Umbilical cord (tissue), 1 donor: ENCODE measurements at regions not wholly inside any gene's neighbourhood (a gene's known extent, or its start where the extent isn't known, plus 50 kb on each side); places are given as distances from the start of the nearest gene placed in this dataset.
A peak's percentile ranks its signal among the peaks of the same experiment; 100 is the strongest.

Experiments used
- DNase-seq: peaks from one replicate; pipeline ENCODE4 v3.0.0-alpha.2; 2015; ENCODE audit warnings: low spot score

DNA sequence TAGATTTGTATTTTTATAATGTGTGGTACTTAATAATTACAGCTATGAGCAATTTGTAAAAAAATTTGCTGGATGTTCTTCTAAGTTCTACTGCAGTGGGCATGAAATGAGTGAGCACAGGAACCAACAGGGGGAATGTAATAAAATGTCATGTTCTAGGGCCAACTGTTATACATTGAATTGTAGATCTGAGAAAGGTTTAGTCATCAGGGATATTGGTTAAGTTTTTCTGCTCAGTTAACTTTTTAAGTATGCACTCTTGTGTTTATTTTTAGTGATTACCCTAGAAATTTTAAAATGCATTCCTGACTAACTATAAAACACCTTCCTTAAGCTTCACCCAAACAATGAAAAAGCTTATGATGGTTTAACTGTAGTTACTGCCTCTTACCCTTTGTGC, 101.8 kb downstream of the CAND1 start:
- DNase-seq, result no peak

DNA sequence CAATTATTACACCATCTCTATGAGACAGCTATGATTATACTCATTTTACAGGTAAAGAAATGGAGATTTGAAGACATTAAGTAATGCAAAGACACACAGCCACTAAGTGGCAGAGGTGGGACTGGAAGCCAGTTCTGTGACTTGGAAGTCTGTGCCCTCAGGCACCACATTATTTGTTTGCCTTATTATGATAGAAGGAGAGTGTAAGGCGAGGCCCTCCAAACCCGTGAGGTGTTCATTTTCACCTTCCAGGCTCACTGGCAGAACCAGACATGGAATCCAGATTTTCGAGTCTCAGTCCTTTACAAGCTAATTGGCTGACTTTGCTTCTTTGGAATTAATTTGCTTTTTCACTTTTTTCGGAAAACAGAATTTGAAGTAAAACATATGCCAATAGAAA, 107.9 kb downstream of the CAND1 start:
- DNase-seq, result no peak

DNA sequence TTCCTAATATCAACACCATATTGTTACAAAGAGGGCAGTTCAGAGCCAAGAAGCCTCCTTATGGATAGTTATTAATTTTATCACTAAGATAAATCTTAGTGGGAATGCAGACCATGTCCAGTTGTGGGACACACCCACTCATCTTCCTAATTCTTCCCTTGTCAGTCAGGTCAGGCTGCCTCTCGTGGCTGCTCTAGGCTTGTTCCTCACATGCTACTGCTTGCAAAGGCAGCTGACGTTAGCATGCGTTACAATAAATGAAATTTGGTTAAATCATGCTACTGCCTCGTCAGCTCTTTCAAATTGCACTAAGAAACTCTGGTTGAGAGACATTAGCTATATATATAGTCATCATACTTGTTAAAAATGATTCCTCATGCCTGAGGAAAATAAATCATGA, 108.4 kb downstream of the CAND1 start:
- peak; percentile 53 for DNase-seq

DNA sequence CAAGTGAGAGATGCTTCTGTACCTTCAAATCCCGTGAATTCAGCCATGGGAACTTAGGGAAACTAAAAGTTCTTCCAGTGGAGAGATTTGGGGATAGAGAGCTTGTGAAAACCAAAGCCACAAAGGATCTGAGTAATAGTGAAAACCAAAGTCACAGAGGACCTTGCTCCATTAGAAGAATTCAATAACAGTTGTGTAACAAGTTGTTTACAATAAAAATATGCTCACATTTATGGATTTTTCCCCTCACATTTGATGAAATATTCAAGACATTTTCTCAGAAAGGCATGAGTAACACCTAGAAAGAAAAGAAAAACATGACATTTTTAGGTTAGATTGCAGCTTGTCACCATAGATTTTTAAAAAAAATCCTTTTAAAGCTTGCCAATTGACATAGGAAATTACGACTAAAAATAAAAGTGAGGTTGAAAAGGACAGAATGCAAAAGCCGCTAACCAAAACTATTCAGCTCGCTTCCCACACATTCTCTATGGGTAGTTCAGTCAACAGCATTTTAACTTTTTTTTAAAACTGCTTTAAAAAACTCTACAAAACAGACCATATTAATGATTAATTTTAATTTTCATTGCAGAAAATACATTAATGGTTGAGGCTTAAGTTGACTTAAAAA, 113.2 kb downstream of the CAND1 start:
- no peak for DNase-seq

DNA sequence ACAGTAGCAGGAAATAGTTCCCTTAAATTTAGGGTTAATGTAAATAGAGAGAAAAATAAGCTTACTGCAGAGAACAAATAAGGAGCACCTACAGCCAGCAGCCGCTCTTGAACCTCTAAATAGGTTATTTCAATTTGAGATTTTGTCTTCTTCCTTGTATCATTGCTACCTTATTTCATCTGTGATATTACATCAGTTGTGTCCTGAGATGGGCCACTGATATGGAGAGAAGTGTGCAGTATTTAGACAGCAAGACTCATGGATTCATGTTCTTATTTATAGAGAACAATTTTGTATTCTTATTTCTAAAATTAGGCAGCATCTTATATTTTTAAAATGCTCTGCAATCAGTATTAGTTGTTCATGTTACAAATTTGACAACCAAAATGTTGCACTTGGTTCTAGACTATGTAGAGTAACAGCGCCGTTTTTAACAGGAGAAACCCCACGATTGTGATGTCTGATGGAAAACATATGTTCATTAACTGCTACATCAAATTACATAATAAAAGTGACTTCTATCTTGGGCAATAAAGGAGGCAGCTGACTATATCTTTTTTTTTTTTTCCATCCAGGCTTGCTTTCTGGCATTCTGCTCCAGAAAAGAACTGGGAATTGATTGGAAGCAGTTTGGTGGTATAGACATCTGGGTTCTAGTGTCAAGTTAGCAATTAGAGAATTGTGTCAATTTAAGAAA, 117.9 kb downstream of the CAND1 start:
- DNase-seq, result no peak

DNA sequence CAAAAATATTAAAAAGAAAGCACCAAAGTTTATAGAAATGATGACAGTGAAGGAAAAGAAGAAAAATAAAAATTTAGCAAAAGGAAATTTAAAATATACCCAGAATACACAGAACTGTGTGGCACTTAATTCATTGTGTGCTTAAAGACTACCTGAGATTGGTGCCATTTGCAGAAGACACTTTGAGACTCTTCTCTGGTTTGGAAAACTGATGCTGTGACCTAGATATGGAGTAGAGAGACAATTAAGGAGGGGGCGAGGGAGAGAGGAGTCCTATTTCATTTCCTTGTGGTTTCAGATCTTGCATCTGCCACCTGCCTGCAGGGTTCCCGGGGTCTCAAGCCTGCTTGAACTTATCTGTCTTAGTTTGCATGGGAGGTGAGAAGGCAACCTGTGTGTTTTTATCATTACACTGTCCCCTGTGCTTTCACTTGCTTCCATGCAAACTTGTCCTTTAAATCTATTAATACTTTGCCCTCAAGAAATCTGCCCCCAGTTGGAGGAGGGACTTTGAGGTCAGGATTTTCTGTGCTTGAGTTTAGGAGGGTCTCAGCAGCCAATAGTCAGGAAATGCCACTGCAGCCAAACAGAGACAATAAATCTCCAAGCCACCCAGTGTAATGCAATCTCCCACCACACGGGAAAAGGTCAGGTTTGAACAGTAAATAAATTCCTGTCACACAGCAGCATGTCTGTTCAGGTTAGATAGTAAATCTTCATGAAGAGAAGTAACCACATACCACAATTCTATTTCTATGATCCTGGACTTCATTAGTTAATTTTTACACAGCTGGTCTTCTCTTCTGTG, 119.4 kb downstream of the CAND1 start:
- DNase-seq, result no peak

DNA sequence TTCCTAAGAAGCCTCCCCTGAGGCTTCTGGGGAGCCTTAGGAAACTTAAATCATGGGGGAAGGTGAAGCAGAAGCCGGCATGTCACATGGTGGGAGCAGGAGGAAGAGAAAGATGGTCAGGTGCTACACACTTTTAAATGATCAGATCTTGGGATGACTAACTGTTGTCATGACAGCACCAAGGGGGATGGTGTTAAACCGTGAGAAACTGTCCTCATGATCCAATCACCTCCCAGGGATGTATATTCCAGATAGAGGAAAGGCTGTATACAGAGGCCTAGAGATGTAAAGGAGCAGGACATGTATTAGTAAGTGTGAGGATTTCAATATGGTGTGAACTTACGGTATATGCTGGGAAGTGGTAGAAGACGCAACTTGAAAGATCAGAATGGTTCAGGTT, 121.1 kb downstream of the CAND1 start:
- DNase-seq, result no peak

DNA sequence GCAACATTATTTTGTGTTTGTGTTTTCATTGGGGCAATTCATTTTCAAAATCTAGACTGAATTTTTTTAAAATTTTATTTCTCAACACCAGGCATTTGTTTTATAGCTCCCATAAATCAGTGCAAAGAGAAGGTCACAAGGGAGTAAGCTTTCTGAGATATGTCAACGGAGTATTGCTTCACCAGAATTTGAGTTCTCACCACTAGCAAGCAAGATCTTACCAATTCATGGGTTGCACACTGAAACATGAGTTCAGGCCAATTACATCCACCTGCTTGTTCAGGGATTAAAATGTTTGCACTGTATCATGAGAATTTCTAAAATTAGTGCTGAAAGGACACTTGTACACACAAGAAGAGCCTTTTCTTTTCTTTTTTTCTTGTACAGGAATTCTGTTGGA, 121.9 kb downstream of the CAND1 start:
- DNase-seq, result no peak

DNA sequence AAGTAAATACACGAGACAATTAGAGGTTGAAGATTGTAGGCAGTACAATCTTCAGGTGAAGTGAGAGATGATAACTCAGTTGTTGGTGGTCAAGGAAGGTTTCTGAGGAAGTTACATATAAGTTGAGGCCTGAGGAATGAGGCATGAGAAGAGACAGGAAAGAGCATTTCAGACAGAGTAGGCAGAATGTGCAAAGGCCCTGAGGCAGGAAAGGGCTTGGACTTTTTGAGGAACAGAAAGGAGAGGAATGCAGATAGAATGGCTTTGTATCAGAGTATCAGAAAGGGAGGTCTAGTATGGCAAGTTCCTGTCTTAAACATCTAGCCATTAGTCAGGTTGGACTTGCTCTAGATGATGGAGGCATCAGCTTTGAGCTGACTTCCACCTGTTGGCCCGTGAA, 122.5 kb downstream of the CAND1 start:
- DNase-seq, result no peak

DNA sequence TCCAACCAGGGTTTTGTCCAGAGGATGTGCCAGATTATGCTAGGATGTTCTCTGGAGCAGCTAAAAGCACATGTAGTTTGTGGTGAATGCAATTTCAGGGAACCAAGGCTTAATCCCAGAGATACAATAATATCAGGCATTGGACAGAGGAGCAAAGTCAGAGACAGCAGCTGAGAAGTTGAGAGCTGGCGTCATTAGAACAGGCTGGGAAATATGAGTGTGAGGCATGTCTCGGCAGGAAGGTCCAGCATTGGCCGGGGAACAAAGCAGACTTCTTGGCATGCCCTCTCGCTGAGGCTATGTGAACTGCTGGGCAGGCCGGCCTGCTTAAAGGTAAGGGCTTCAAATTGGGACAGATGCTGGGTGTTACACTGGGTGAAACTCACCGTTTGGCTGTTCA, 125.4 kb downstream of the CAND1 start:
- DNase-seq, result peak; percentile 93

DNA sequence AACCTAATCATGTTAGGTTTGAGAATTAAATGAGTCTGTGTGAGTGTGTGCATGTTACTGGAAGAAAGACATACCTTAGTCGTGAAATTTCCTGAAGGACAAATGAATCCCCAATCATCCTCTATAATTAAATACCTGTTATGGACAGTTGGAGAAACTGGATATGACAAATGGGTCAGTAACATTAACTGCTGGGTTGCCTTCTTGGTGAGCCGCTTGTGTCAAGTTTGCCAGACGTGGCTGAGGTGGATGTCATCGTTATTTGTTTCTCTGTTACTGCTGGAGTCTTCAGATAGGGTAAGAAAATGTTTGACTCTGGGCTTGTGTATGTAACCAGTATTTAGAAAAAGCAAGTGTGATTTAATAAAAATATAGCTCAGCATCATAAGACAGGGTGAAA, 131.6 kb downstream of the CAND1 start:
- no peak for DNase-seq

DNA sequence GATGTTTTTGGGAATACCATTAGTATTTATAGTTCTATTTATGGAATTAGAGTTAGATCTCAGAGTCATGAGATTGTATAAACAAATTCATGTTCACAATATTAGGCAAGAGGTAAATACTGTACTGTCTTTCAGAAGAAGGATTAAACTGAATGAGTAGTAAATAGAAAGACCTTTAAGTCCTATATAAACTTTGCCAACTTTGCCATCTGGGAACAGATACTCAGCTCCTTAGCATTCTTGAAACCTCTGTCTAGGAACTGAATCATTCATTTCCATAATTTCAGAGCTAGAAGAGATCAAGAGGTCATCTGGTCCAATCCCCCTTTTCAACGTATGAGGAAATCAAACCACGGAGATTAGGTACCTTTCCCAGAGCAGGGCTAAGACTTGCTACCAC, 141.1 kb downstream of the CAND1 start:
- peak; percentile 77 for DNase-seq

DNA sequence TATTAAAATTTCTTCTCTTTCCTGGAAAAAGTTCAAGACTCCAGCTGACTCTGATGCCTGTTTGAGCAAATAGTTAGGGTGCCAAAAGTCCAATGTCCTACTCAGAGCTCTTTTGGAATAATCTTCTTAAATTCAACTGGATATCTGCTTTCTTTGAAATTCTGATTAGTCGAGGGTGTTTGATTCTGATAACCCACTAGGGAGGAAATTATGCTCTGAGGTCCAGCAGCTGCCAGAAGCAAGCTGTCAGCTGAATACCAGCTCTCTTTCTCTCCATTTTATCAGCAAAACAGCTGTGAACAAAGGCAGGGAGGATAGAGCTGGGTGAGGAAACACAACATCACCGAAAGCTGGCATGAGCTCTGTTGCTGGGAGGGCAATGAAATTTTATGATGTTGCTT, 141.5 kb downstream of the CAND1 start:
- no peak for DNase-seq

DNA sequence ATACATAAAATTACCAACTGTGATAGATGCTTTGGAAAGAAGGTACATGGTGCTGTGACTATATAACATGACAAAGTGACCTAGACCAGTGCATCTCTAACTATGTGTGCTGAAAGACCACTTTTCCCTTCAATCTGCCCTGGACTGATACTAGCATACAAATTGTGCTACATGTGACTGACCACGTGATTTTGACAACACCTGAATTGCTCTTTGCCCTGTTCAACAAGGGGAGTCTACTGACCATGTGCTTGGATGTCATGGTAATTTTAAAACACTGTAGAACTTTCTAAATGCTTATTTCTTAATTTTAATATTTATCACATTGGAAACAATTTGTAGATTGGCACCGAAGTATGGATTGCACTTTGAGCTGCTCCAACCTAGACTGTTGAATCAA, 142.4 kb downstream of the CAND1 start:
- no peak for DNase-seq

DNA sequence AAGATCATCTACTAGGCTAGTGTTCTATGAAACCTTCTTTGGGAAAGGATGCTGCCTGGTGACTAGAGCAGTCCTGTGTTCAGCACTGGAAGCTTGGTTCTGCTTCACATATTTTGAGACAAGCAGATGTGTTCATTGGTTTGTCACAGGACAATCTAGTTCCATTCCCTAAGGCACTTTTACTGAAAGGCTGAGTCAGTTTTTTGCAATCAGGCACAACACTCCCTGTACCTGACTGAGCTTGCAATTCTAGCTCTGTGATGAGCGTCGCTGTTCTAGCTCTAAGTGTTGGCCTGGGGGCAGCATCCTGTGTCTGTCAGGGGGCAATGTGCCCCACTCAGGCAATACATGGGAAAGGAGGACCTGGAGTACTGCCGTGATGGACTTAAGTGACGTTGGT, 144.4 kb downstream of the CAND1 start:
- peak; percentile 71 for DNase-seq

DNA sequence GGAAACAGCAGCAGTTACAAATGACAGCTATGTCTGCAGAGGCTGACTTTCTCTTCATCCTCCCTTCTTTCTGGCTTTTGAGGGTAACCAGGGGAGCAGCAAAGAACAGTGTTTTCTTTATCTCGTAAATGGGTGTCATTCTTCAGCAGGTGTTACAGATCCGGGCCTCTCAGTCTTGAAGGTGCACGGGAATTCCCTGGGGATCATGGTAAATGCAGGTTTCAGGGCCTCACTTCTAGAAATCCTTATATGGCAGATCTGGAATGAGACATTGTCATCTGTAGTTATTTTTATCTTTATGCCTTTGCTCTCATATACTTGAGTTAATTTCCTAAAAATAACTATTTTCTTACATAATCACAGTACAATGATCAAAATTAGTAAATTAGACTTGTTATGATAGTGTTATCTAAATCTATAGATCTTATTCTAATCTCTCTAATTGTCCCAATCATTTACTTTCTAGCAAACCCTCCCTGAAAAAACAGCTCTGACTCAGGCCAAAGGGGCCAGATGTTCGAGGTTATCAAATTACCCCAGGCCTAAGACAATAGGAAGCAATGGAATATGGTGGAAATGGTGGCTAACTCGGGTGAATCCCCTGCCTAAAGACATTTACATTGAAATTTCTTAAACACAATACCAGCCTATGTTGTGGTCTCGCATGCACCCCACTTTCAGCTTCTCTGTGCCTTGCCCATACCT, 145.0 kb downstream of the CAND1 start:
- DNase-seq, result no peak

DNA sequence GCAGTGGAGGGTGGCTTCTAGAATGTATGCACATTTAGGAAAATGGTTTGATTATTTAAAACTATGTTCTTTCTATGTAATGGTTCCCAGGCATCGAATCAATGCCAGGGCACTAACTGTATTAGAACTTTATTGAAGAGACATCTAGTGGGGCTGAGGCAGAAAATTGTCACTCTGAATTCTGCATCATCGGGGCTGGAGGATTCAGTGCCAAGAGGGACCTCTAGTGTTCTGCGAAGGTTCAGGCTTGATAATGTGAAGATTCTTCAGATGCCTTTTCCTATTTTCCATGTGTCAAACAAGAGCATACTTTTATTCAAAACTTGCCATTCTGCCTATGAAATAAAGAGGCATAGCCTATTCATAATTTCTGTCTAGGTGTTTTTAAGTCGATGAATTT, 146.3 kb downstream of the CAND1 start:
- DNase-seq, result peak; percentile 69

DNA sequence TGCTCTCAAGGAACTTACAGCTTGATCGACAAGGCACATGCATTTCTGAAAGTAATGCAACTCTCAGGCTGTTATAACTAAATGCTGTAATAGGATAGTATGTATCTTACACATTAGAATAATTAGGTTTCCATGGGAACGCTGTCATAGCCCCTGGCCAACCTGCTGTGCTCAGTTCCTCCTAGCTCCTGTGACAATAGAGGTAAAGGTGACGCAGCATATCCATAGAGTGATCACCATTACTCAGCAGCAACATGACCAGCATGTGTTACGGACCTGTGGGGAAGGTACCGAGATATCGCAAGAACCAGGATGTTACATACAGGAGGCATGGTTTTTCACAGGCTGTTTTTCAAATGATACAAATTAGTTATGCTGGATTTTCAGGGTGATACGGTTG, 150.7 kb downstream of the CAND1 start:
- DNase-seq, result no peak

DNA sequence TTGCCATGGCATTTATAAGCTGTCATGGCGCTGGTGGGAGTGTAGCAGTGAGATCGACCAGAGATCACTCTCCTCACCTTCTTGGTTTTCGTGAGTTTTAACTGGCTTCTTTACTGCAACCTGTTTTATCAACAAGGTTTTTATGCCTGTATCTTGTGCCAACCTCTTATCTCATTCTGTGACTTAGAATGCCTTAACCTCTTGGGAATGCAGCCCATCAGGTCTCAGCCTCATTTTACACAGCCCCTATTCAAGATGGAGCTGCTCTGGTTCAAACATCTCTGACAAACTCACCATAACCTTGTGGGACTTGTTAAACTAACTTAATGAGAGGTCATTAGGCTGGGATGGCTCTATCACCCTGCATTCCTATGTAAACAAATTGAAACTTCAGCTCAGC, 151.3 kb downstream of the CAND1 start:
- no peak for DNase-seq

DNA sequence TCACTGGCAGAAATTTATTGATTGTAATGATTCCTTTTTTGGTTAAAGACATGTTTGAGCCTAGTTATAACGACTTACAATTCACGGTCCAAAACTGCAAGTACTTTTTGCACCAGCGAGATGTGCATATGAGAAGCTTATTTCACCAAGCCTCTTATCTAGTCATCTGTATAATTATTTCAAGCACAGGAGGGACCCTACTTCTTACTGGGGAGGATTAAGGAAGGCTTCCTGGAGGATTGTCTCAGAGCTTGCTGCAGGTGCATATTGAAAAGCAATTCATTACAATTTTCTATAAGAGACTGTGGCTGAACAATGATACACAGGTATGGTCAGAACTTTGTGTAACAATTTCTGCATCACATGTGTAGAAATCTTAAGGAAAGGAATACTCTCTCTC, 152.9 kb downstream of the CAND1 start:
- no peak for DNase-seq

DNA sequence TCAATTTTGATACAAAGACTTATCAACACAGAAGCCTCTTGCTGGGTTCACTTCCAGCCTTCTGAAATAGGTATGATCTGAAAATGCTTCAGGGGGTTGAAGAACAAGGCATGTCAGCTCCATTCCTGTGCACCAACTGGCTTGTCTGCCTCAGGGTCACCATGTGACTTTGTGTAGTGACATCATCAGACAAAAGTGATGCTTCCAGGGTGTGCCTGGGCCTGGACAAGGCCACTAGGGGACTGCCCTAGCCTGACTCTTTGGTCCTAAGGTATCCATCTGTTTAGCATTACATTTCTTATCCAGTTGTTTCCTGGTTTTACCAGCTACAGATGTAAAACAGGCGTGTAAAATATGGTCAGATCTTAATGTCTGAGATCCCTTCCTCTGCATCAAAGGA, 155.6 kb downstream of the CAND1 start:
- DNase-seq, result peak; percentile 28

DNA sequence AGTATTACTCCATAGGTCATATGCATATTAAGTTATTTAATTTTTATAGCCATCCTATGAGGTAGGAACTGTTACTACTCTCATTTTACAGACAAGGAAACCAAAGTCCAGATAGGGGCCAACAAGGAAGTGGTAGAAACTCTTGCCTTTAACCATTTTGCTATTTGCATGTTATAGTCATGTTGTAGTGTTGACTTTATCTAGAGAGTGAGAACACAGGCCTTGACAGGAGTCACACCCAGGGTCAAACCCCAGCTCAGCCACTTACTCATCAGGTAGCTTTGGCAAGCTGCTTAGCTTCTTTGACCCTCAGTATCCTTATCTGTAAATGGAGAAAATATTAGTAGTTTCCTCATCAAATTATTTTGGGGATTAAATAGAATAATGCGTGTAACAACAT, 156.2 kb downstream of the CAND1 start:
- no peak for DNase-seq
